GM12873 (cell line): ENCODE measurements at regions not wholly inside any gene's neighbourhood (a gene's known extent, or its start where the extent isn't known, plus 50 kb on each side); places are given as distances from the start of the nearest gene placed in this dataset.

Source experiments
- CTCF ChIP-seq: IDR thresholded peaks from 2 replicates; pipeline ENCODE4 v1.5.1; 2012; ENCODE audit warnings: low read depth, mild to moderate bottlenecking, moderate library complexity, low read length, control low read depth; ENCODE audit not compliant: insufficient read depth; ENCODE audit errors: missing control alignments

GRCh38 chr5:15406478-15406877, 93.5 kb upstream of the FBXL7 start:
- TF ChIP-seq CTCF: no peak

GRCh38 chr5:15393146-15393545, 106.8 kb upstream of the FBXL7 start:
- TF ChIP-seq CTCF: no peak

- TF ChIP-seq CTCF: no peak
These were observed 108.1 kb upstream of the FBXL7 start for GRCh38 chr5:15391704-15392397.

- no peak for TF ChIP-seq CTCF
These were observed 111.1 kb upstream of the FBXL7 start for GRCh38 chr5:15388866-15389265.

- no peak for TF ChIP-seq CTCF
These were observed 112.0 kb upstream of the FBXL7 start for GRCh38 chr5:15387931-15388524.

GRCh38 chr5:15386122-15386521, 113.9 kb upstream of the FBXL7 start:
- TF ChIP-seq CTCF: no peak

- no peak for TF ChIP-seq CTCF
These were observed 114.4 kb upstream of the FBXL7 start for GRCh38 chr5:15385553-15385952.
